ENCODE measurements at regions not wholly inside any gene's neighbourhood (a gene's known extent, or its start where the extent isn't known, plus 50 kb on each side); places are given as distances from the start of the nearest gene placed in this dataset.

GRCh38 chr20:7673841-7674240 is 266.4 kb downstream of the HAO1 start:
- no peak for ATAC-seq
- no peak for TF ChIP-seq ZC3H10 (CRISPR knock-in tag; IDR thresholded peaks at IDR 0.05)
- no peak for TF ChIP-seq ZNF8 (CRISPR knock-in tag; IDR thresholded peaks at IDR 0.05)
- TF ChIP-seq ZNF70 (CRISPR knock-in tag; IDR thresholded peaks at IDR 0.05) = no peak
- TF ChIP-seq, protein P1, sequence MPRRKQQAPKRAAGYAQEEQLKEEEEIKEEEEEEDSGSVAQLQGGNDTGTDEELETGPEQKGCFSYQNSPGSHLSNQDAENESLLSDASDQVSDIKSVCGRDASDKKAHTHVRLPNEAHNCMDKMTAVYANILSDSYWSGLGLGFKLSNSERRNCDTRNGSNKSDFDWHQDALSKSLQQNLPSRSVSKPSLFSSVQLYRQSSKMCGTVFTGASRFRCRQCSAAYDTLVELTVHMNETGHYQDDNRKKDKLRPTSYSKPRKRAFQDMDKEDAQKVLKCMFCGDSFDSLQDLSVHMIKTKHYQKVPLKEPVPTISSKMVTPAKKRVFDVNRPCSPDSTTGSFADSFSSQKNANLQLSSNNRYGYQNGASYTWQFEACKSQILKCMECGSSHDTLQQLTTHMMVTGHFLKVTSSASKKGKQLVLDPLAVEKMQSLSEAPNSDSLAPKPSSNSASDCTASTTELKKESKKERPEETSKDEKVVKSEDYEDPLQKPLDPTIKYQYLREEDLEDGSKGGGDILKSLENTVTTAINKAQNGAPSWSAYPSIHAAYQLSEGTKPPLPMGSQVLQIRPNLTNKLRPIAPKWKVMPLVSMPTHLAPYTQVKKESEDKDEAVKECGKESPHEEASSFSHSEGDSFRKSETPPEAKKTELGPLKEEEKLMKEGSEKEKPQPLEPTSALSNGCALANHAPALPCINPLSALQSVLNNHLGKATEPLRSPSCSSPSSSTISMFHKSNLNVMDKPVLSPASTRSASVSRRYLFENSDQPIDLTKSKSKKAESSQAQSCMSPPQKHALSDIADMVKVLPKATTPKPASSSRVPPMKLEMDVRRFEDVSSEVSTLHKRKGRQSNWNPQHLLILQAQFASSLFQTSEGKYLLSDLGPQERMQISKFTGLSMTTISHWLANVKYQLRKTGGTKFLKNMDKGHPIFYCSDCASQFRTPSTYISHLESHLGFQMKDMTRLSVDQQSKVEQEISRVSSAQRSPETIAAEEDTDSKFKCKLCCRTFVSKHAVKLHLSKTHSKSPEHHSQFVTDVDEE (CRISPR knock-in tag; IDR thresholded peaks at IDR 0.05) = no peak
- TF ChIP-seq SNAI2 (CRISPR knock-in tag; IDR thresholded peaks at IDR 0.05) = no peak

- ATAC-seq = no peak
- no peak for TF ChIP-seq RARB (CRISPR knock-in tag; IDR thresholded peaks at IDR 0.05)
- no peak for TF ChIP-seq CSDC2 (CRISPR knock-in tag; IDR thresholded peaks at IDR 0.05)
- TF ChIP-seq ZNF70 (CRISPR knock-in tag; IDR thresholded peaks at IDR 0.05) = no peak
- no peak for TF ChIP-seq BACH2 (CRISPR knock-in tag; IDR thresholded peaks at IDR 0.05; ENCODE audit: borderline replicate concordance)
- TF ChIP-seq ZNF565 (CRISPR knock-in tag; conservative IDR thresholded peaks at IDR 0.05; ENCODE audit: low read depth) = no peak
- TF ChIP-seq, protein P1 (CRISPR knock-in tag; IDR thresholded peaks at IDR 0.05) = no peak
- no peak for TF ChIP-seq PPARA (CRISPR knock-in tag; IDR thresholded peaks at IDR 0.05; ENCODE audit: borderline replicate concordance)
- no peak for TF ChIP-seq OSR1 (CRISPR knock-in tag; IDR thresholded peaks at IDR 0.05)
- TF ChIP-seq ZFP3 (CRISPR knock-in tag; IDR thresholded peaks at IDR 0.05) = no peak
- no peak for TF ChIP-seq ZFP30 (CRISPR knock-in tag; IDR thresholded peaks at IDR 0.05)
- no peak for TF ChIP-seq ESRRG (CRISPR knock-in tag; IDR thresholded peaks at IDR 0.05)
- TF ChIP-seq ZNF8 (CRISPR knock-in tag; IDR thresholded peaks at IDR 0.05) = no peak
These were observed 257.3 kb downstream of the HAO1 start for GRCh38 chr20:7682916-7683315.

- TF ChIP-seq, protein P2, sequence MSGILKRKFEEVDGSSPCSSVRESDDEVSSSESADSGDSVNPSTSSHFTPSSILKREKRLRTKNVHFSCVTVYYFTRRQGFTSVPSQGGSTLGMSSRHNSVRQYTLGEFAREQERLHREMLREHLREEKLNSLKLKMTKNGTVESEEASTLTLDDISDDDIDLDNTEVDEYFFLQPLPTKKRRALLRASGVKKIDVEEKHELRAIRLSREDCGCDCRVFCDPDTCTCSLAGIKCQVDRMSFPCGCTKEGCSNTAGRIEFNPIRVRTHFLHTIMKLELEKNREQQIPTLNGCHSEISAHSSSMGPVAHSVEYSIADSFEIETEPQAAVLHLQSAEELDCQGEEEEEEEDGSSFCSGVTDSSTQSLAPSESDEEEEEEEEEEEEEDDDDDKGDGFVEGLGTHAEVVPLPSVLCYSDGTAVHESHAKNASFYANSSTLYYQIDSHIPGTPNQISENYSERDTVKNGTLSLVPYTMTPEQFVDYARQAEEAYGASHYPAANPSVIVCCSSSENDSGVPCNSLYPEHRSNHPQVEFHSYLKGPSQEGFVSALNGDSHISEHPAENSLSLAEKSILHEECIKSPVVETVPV (CRISPR knock-in tag; IDR thresholded peaks at IDR 0.05) = no peak
These were observed 253.2 kb downstream of the HAO1 start for GRCh38 chr20:7687065-7687464.

GRCh38 chr20:7689151-7689550 is 251.1 kb downstream of the HAO1 start:
- no peak for ATAC-seq
- TF ChIP-seq ZNF8 (CRISPR knock-in tag; IDR thresholded peaks at IDR 0.05) (no peak), POU6F1 (CRISPR knock-in tag; IDR thresholded peaks at IDR 0.05; ENCODE audit: borderline replicate concordance, low read depth) (no peak), ARNTL (CRISPR knock-in tag; IDR thresholded peaks at IDR 0.05; ENCODE audit: borderline replicate concordance, low read depth) (no peak), PATZ1 (CRISPR knock-in tag; IDR thresholded peaks at IDR 0.05; ENCODE audit: borderline replicate concordance) (no peak), ZFP3 (CRISPR knock-in tag; IDR thresholded peaks at IDR 0.05) (no peak), BACH2 (CRISPR knock-in tag; IDR thresholded peaks at IDR 0.05; ENCODE audit: borderline replicate concordance) (no peak), ZC3H10 (CRISPR knock-in tag; IDR thresholded peaks at IDR 0.05) (no peak), GLIS3 (CRISPR knock-in tag; IDR thresholded peaks at IDR 0.05) (no peak), TOX (CRISPR knock-in tag; IDR thresholded peaks at IDR 0.05; ENCODE audit: borderline replicate concordance) (no peak), ZFP30 (CRISPR knock-in tag; IDR thresholded peaks at IDR 0.05) (no peak), PPARA (CRISPR knock-in tag; IDR thresholded peaks at IDR 0.05; ENCODE audit: borderline replicate concordance) (no peak), SNAI2 (CRISPR knock-in tag; IDR thresholded peaks at IDR 0.05) (no peak), CSDC2 (CRISPR knock-in tag; IDR thresholded peaks at IDR 0.05) (no peak), ESRRG (CRISPR knock-in tag; IDR thresholded peaks at IDR 0.05) (no peak), TCF4 (CRISPR knock-in tag; IDR thresholded peaks at IDR 0.05; ENCODE audit: borderline replicate concordance) (no peak), ISL1 (CRISPR knock-in tag; IDR thresholded peaks at IDR 0.05) (no peak)
- TF ChIP-seq, protein P1 (CRISPR knock-in tag; IDR thresholded peaks at IDR 0.05) = no peak

More at GRCh38 chr20:7687065-7687464, 253.2 kb downstream of the HAO1 start:
- no peak for ATAC-seq

All from SK-N-SH treated with all-trans-retinoic acid at 6 μM for 48 hours (cell line).